NCI-H2171 treated with DMSO at 0.1 percent for 48 hours (cell line): ENCODE measurements at regions not wholly inside any gene's neighbourhood (a gene's known extent, or its start where the extent isn't known, plus 50 kb on each side); places are given as distances from the start of the nearest gene placed in this dataset.

ENCODE experiments used
- DNase-seq: peaks from one replicate; lab custom pipeline; 2025; lab: John Stamatoyannopoulos, UW

DNA sequence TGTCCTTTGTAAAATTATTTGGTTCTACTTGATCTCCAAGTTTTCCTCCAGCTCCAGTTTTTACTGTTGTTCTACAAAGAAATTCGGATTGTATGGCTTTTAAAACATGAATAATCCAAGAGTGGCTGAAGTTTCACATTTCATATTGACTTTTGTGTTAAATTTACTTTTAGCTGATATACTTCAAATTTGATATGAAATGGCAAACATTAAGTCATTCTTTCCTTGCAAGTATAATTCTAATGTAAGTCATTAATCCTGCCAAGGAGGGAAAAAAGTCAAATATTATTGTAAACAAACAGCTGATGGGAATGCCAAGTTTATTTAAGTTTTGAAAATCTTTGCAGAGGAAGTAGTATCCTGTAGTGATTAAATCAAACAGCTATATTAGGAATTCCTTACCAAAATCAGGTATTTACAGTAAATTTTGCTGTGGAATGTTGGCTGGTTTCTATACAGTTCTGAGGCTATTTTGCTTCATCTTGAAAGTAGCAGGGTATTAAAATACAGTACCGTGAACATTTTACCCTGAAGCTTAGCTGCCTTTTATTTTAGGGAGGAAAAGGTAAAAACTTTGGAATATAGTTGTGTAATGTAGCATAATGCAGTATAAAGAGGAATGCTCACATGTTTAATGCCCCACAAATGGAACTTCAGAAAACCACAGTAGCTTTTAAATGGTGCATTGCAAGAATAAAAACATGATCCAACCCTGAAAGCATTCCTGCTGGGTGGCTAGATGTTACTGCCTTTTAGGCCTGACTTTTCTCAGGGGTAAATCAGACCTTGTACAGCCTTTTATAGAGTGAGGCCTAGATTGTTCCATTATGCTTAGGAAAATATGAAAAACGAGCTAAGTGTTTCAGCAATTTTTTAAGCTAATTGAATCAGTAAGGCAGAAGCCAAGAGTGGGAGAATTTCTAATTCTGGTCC, 62.7 kb upstream of the NT5C1B start:
- no peak for DNase-seq

DNA sequence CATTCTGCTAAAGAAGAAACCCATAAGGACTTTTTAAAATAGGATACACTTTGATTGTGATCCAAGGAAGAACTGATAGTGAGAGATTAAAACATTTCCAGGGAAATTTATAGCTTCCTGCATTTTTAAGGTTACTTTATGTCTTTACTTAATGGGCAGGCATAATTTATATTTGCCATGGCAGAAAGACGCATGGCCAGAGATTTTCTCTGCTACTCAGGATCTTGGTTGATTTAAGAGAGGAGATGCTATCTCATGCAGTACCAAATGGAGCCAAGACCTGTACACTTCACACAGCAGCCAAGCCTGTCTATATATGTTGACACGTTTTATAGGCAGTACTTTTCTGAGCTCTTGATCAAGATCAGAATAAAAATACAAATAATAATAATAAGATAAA, 60.9 kb upstream of the NT5C1B start:
- DNase-seq, result no peak

DNA sequence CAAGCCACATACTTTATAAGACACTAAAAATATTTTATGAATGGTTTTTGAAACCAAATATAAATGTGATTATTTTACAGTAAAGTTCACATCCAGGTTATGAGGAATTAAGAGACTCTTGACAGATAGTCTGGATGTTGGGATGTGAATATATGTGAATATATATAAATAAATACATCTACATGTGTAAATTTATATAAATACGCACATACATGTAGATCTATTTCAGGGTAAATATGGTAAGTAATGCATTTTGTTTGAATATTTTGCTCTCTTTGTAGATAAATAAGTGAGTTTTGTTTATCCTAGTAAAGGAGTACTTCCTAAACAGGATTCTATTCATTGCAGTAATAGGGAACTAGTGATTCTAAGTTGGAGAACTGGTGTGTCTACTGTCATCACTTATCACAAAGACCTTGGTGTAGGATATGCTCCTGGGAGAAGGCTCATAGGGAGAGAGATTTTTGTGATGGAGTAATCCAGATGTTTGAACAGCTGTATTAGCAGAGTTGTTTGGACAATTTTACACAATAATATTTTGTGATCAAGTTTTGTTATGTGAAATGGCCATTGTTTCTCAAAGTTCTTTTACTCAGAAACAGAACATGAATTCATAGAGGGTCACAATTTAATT, 60.2 kb upstream of the NT5C1B start:
- DNase-seq, result no peak

DNA sequence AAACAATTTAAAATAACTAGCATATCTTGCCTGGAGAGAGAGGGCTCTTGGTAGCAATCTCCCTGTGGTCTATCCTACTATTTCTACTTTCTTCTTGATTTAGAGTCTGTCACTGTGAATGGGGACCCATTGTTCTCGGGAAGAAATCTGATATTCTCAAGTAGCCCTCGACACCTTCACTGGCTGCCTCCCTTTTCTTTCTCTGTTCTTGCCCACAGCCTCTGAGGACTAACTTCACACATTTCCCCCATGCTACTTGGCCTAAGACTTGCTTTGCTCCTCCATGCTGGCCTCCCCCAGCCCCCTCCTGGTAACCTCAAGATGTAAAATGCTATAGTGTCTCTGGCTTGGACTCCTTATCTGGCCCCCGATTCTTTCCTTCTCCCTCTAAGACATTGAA, 58.8 kb upstream of the NT5C1B start:
- DNase-seq, result no peak

DNA sequence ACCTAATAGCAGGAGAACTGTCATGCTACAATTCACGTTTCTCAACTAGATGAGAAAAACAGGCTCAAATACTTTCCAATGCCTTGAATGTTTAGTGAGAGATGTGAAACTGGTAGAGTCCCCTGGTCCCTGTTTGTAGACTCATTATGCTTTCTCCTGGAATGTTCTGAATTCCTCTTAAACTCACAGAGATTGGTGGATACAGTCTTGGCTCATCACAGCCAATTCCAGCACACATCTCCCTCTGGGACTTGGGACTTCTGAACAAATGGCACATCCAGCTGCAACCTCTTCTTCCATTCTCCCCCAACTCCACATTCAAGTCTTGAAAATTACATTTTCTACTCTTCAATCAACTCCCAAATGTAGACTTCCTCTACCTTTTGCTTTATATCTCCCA, 58.4 kb upstream of the NT5C1B start:
- DNase-seq, result no peak

DNA sequence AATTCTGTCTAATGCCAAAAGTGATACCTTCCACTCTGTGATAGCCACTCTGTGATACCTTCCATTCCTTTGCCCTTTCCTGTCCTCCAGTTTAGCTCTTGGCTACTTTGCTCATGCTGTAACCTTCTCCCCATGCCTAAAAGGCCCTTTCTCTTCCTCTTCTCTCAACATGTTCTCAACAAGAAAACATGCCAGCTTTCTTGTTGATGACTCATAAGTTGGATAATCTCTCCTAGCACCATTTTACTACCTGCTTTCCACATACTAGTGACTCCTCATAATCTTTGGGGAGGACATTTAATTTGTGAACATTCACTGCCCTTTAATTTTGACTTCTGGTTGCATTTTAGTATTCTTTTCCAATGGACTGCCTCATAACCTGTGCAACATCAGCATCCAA, 55.9 kb upstream of the NT5C1B start:
- no peak for DNase-seq

DNA sequence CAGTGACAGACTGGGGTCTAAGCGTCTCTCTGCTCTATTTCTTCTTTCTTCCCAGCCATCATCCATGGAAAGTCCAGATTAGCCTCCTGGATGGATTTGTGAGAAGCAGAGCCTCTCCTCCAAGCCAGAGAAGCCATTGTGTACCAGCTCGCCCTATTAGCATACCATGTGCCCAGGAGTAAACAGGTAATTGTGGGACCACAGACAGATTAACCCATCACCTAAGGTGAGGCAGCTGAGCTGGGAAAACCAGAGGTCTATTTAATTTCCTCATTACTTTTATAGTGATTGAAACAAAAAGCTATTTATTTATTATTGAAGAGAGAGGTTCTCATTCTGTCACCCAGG, 54.7 kb upstream of the NT5C1B start:
- DNase-seq, result no peak

DNA sequence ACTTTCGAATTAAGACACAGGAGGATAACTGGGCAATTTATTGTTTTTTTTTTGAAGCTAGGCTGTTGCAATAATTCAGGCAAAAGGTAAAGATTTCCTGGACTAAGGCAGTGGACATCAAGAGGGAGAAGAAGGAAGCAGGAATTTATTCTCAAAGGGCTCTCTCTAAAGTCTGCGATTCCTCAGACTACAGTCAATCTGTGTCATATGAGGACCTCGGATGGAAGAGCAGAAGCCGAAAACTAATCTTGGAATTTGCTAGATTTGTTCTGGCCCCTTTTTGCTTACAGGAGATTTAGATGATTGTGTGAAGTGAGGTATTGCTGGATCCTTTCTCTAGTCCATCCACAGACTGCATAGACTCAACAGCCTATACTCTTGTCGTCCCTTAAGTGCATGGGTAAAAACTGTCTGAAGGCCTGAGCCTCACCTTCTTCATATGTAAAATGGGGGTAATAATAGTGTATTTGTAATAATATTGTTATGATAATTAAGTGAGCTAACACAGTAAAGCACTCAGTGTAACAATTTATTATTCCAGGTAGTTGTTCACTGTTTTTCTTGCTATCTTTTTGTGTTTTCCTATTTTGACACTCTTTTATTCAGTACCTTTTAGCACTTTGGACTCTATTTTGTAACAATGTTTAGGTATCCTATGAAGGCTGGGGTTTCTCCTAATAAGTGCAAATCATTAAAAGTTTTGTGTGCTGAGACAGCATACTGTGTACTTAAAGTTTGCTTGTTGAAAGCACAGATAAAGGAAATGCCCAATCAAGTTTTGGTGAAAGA, 54.2 kb upstream of the NT5C1B start:
- no peak for DNase-seq

DNA sequence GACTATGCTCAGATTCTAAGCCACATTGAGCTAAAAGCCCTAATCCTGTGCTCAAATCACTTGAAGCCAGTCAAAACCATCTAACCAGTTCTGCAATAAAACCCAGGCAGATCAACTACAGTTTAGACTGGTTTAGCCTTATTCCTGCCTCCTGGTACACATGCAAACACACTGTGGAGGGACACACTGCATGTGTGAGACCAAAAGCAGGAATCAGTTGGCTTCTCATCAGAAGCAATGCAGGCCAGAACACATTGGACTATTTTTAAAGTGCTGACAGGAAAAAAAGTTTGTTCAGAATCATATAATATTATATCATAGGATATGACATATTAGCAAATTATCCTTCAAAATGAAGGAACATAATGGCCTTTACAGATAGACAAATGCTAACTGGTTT, 52.5 kb upstream of the NT5C1B start:
- no peak for DNase-seq

DNA sequence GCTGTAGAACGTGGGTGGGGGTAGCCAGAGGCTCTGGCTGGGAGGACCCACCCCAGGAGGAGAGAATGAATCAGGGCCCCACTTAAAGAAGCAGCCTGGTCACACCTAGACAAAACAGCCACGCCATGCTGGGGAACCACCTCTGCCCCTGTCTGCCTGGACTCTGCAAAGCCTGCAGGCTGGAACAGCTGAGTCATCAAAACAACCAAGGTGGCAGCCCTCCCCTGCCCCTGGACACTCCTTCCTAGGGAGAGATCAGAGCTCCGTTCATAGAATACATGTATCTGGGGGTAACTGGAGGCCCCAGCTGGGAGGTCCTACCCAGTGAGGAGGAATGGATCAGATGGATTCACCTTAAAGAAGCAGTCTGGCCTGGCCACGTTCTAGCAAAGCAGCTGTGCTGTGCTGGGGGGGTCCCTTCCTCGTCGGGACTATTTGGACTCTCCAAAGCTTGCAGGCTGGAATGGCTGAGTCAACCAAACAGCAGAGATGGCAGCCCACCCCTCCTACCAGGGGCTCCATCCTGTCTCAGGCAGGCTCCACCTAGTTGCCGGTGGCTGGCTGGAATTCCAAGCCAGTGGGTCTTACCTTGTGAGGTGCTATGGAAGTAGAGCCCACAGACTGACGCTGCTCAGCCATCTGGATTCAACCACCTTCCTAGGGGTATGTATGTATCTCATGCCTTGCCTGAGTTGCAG, 50.5 kb upstream of the NT5C1B start:
- DNase-seq, result no peak
